GM19372 (cell line): ENCODE measurements at regions not wholly inside any gene's neighbourhood (a gene's known extent, or its start where the extent isn't known, plus 50 kb on each side); places are given as distances from the start of the nearest gene placed in this dataset.

Source experiments
- ATAC-seq: cut with Tn5 transposase; IDR thresholded peaks from one replicate; pipeline ENCODE4 v1.9.1; 2021; ENCODE audit warnings: mild to moderate bottlenecking, low read depth, moderate library complexity; ENCODE audit not compliant: unreplicated experiment

DNA sequence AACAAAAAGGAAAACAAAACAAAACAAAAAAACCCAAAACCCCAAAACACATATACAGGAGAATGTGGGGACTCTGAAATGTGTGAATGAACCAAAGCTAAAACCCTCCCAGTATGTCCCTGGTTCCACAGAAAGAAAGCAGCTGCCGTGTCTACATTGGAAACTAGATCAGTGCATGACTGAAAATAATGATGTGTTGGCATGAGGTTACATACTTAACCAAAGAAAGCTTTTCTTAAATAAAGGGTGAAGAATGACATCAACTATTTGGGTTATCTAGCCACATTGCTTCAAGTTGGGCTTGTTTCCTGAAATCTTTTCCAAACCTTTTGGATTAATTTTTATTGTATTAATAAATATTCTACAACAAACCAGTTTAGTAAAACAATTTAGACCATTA is 91.9 kb upstream of the FN1 start:
- ATAC-seq = no peak

GRCh38 chr2:215526341-215526740 is 90.5 kb upstream of the FN1 start:
- no peak for ATAC-seq

GRCh38 chr2:215522237-215522636 is 86.4 kb upstream of the FN1 start:
- ATAC-seq = no peak

GRCh38 chr2:215521031-215521430 is 85.2 kb upstream of the FN1 start:
- no peak for ATAC-seq

DNA sequence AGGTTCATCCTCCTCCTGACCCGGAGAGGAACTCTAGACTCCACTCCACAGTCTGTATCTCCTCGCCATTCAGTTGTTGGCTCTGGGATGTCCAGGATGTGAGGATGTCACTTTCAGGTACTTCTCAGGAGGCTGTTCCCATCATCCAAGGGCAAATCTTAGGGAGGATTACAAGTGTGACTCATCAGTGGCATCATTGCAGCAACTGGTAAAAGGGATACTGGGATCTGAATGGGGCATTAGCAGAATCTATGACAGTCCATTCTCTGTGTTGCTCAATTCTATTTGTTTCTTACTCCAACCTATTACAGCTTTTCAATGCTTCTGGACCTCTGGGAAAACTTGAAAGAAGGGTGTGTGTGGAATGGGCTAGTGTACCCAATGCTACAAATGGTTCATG is 81.5 kb upstream of the FN1 start:
- ATAC-seq = no peak

- ATAC-seq = no peak
Measured at GRCh38 chr2:215514516-215514915, 78.6 kb upstream of the FN1 start.

DNA sequence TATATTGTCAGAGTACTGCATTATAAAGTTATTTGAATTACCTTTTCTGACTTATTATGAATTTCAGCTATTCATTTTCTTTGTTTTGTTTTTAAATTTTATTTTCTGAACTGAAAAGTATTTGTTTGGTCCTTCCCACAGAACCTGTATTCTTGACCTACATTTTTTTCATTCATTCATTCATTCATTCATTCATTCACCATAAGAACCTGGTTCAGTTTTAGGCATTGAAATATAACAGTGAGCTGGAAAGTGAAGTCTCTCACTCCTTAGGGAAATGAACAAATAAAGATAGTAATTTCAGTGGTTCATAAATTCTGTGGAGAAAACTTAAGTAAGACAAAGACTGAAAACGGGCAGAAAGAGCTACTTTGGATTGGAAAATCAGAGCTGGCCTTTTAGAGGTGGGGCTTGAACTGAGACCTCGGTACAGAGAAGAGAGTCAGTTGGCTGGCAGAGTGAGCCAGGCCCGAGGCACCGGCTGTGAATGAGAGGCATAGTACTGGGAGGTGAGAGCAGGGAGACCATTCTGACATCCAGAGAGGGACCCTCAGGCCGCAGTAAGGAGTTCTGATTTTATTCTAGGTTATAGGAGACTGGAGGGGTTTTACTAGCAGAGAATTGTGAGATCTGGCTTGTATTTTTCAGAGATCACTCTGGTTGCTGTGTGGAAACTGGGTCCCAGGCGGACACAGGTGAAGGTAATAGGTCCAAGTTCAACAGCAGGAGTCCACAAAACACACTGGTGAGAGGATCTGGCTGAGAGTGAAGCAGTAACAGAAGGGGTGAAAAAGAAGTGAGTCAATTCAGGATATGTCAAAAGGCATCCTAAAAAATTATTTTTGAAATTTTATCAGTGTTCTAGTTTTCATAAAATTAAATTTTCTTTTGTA is 75.8 kb upstream of the FN1 start:
- ATAC-seq = no peak

DNA sequence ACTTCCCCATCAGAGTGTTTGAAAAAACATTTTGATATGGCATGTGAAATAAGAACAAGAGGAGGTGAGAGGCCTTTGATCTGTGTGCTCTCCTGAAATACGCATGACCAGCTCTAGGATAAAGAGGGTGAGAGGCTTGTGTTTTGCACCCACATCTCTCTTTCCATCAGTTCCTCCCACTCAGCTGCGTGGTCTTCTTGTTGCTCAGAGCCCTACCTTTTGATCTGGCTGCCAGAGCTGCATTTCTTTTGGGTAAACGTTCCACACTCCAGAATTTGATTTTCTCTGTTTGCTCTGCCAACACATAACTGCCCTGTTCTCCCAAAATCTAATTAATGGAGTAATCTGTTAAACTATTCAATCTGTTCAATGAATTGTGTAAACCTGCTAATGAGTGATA is 72.0 kb upstream of the FN1 start:
- no peak for ATAC-seq

DNA sequence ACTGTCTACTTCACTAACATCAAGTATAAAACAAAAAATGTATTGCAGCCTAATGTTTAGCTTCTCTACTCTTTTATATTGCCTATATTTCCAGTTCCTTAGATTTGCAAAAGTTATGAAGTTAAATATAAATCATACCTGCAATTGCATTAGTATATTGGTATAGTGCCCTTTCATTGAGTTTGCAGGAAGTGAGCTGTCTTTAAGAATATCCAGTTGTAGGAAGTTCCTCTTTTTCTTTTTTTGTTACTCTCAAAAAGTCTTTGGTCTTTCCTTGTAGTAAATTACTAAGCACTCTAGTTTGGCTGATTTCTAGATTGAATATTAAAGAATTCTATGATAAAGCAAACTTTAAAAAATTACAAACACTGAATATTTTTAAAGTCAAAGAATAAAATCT is 71.3 kb upstream of the FN1 start:
- no peak for ATAC-seq

DNA sequence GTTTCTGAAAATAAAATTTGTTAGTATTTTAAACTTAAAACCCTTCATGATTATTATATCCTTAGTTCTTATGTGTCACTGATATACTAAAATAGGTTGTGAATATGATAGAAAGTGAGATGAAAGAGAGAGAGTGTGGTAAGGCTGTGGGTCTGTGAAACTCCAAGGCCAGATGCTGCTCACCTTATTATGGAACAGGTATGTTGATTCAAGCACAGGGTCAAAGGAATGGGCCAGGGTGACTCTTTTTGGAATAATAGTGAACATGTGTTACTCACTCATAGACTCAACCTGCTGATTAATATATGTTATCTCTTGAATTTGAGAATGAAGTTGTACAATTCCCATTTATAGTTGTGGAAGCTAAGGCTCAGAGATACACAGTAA is 70.7 kb upstream of the FN1 start:
- no peak for ATAC-seq

- no peak for ATAC-seq
Measured at GRCh38 chr2:215505044-215505786, 69.3 kb upstream of the FN1 start.

DNA sequence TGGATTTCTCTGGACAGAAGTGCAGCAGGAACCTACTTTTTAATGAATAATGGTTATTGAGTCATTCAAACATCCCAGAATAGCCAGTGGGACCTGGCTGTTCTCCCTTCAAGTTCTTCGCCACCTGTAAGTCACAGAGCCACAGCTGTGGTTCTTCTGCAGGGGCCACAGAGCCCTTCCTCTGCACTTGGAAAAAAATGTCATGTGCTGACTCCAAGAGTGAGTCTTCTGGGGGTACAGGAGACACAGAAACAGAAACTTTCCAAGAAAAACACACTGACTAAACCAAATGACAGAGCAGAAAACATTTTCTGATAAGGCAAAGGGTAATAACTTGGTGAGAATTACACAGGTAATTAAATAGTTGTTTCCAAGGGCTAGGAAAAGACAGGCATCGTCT is 68.7 kb upstream of the FN1 start:
- no peak for ATAC-seq

DNA sequence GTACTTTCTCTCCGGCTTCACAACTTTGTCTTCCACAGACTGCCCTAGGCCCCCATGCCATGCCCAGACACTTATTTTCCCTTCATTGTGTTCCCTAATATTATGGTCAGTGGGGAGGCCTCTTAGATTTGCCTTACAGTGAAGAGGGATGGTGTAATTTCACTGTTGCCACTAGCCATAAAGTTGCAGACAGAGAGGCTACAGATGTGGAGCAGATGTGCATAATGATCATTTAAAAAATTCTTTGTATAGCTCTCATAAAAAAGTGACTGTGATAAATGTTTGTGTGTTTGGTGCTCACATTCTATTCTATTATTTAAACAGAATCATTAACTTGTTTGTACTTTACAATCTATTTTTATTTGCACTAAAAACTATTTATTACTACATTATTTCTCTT is 67.5 kb upstream of the FN1 start:
- no peak for ATAC-seq

- no peak for ATAC-seq
Measured at GRCh38 chr2:215500466-215500865, 64.6 kb upstream of the FN1 start.

- ATAC-seq = no peak
Measured at GRCh38 chr2:215499331-215499730, 63.5 kb upstream of the FN1 start.

GRCh38 chr2:215498431-215498830 is 62.6 kb upstream of the FN1 start:
- ATAC-seq = no peak

DNA sequence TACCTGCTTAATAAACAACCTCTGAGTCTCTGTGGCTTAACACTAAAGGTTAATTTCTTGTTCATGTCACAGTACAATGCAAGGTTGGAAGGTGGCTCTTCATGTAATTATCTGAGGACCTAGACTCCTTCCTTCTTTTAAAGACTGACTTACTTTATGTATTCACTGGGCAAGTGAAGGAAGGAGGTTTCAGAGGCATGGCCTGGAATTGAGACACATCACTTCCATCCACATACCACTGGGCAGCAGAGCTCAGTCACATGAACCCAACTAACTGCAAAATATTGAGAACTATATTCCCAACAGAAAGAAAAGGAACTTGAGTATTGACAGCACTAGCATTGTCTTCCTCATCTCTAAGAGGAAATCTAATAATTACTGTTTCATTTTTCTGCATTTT is 57.5 kb upstream of the FN1 start:
- no peak for ATAC-seq

- ATAC-seq = no peak
Measured at GRCh38 chr2:215489288-215489848, 53.5 kb upstream of the FN1 start.

DNA sequence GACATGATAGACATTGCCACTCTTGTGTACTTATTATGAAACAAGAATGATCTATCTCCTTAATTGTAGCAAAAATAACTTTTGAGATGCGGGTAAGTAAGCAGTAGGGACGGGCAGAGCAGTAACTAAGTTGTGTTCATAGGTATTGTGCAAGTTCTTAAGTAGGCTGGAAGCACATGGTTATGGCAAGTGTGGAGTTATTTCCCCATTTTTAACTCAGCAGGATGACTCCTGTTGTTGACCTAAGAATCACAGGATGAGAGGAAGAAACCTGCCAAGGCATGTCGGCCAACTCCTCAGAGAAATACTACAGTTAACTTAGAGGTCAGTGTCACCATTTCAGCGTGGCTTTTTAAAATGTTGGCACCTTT is 51.1 kb upstream of the FN1 start:
- ATAC-seq = no peak

DNA sequence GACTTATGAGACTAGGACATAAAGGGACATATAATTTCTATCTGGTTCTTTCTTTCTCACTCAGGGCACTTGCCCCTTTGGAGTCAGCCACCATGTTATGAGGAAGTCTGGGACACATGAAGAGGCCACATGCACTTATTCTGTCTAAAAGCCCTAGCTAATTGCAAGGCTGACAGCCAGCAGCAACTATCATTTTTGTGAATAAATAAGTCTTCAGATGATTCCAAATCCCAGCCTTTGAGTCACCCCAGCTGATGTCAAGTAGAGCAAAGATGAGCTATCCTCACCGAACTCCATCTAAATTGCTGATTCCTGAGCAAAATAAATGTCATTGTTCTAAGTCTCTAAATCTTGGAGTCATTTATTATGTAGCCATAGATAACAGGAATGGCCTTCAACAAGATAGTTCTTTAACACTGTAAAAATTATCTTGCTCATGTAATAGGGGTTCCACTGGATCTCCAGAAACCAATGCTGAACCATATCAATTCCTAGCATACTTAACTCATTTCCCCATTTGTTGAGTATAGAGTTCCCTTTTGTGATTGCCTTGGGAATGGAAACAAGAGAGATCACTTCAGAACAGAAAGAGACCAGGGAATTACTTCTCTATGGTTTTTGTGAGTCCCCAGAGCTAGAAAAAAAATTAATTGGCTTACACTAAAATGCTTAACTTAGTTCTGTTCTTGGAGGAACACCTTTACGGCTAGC is 50.6 kb upstream of the FN1 start:
- ATAC-seq = no peak
